Progenitor cell of endocrine pancreas (in vitro differentiated cells): ENCODE measurements at regions not wholly inside any gene's neighbourhood (a gene's known extent, or its start where the extent isn't known, plus 50 kb on each side); places are given as distances from the start of the nearest gene placed in this dataset.

Experiments
- DNase-seq: peaks from one replicate; pipeline ENCODE4 v3.0.0; 2021; ENCODE audit warnings: low spot score; ENCODE audit not compliant: unreplicated experiment
- H3K27ac Mint-ChIP-seq: 2 replicates; pipeline ENCODE4 v1.8.0; 2021; ENCODE audit warnings: mild to moderate bottlenecking, moderate library complexity, mixed read lengths
- H3K27me3 Mint-ChIP-seq: 2 replicates; pipeline ENCODE4 v1.8.0; 2021; ENCODE audit warnings: mixed read lengths
- H3K36me3 Mint-ChIP-seq: 2 replicates; pipeline ENCODE4 v1.8.0; 2022; ENCODE audit warnings: mixed read lengths; ENCODE audit not compliant: insufficient read depth
- H3K4me1 Mint-ChIP-seq: 2 replicates; pipeline ENCODE4 v1.8.0; 2021; ENCODE audit warnings: low read depth, mixed read lengths
- H3K4me3 Mint-ChIP-seq: 2 replicates; pipeline ENCODE4 v1.8.0; 2021; ENCODE audit warnings: low read depth, mild to moderate bottlenecking, moderate library complexity, mixed read lengths
- H3K9me3 Mint-ChIP-seq: 2 replicates; pipeline ENCODE4 v1.8.0; 2021; ENCODE audit warnings: low read depth, mixed read lengths
- TF ChIP-seq, protein P1 (sequence below): fragments of 200-600 bp; sonication (generic); IDR thresholded peaks from one replicate; pipeline ENCODE4 v1.5.0; 2021; ENCODE audit warnings: antibody characterized with exemption, mild to moderate bottlenecking; ENCODE audit not compliant: unreplicated experiment

DNA sequence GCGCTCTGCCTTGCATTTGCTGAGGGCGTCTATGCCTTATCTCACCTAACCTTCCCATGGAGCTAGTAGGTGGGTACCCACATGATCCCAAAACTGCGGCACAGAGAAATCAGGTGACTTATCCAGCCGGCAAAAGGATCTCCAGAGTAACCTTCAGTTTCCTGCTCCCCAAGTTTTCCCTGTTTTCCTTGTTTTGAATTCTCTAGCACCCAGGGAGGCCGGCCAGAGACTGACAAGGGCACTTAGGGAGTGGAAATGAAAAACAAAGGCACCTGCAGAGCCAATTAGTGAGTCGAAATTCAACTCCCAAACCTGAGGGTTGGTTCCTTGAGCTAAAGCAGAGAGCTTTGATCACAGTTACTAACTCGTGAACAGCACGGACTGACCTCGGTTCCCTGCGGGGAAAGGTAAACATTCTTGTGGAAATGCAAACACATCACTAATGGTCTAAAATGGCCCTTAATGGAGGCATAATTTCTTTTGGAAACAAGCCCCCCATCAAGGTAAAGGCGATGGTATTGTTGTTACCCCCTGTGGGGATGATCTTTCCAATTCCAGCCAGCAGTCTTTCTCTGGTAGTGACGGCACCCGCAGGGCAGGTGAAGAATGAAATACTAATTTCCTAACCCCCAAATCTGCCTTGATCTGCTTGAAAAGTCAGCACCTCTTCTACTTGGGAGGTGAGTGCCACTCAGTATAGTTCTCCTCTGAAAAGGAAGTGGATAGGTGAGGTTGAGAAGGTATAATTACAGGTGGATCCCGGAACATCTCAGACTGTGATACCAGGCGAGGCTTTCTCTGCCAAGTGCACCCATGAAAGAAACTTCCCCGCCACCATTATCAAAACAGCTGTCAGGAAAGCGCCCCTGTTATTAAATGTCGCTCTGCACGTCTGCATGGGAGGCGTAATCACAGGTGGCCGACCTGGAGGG lies 365.6 kb upstream of the AUTS2 start:
- H3K27ac Mint-ChIP-seq = peak overlapping the region; percentile 84
- DNase-seq = no peak
- peak overlapping the region; percentile 38 for H3K4me3 Mint-ChIP-seq
- peaks cover 27% of the 10 kb centered on the region for H3K27me3 Mint-ChIP-seq
- TF ChIP-seq, protein P1, sequence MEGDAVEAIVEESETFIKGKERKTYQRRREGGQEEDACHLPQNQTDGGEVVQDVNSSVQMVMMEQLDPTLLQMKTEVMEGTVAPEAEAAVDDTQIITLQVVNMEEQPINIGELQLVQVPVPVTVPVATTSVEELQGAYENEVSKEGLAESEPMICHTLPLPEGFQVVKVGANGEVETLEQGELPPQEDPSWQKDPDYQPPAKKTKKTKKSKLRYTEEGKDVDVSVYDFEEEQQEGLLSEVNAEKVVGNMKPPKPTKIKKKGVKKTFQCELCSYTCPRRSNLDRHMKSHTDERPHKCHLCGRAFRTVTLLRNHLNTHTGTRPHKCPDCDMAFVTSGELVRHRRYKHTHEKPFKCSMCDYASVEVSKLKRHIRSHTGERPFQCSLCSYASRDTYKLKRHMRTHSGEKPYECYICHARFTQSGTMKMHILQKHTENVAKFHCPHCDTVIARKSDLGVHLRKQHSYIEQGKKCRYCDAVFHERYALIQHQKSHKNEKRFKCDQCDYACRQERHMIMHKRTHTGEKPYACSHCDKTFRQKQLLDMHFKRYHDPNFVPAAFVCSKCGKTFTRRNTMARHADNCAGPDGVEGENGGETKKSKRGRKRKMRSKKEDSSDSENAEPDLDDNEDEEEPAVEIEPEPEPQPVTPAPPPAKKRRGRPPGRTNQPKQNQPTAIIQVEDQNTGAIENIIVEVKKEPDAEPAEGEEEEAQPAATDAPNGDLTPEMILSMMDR = no peak
- H3K36me3 Mint-ChIP-seq = no peaks in the 10 kb centered on the region
- H3K4me1 Mint-ChIP-seq = peaks cover 8% of the 10 kb centered on the region
- H3K9me3 Mint-ChIP-seq = no peaks in the 10 kb centered on the region

DNA sequence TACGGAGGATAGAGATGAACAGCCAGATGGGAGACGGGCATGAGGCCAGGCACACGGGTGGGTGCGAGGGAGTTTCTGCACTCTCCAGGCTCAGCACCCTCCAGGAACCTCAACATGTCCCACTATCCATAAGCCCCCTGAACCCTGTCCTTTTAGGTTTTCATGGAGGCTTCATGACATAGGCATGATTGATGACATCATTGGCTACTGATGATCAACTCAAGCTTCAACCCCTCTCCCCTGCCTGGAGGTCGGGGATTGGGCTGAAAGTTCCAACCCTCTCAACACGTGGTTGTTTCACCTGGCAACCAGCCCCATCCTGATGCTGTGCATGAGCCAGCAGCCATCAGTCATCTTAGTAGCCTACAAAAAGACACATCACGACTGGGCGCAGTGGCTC lies 360.7 kb upstream of the AUTS2 start:
- H3K9me3 Mint-ChIP-seq = no peaks in the 10 kb centered on the region
- no peaks in the 10 kb centered on the region for H3K36me3 Mint-ChIP-seq
- TF ChIP-seq, protein P1 = no peak
- H3K27ac Mint-ChIP-seq = no peak overlapping the region
- peaks cover 20% of the 10 kb centered on the region for H3K27me3 Mint-ChIP-seq
- no peak overlapping the region for H3K4me3 Mint-ChIP-seq
- peaks cover 15% of the 10 kb centered on the region for H3K4me1 Mint-ChIP-seq
- no peak for DNase-seq

DNA sequence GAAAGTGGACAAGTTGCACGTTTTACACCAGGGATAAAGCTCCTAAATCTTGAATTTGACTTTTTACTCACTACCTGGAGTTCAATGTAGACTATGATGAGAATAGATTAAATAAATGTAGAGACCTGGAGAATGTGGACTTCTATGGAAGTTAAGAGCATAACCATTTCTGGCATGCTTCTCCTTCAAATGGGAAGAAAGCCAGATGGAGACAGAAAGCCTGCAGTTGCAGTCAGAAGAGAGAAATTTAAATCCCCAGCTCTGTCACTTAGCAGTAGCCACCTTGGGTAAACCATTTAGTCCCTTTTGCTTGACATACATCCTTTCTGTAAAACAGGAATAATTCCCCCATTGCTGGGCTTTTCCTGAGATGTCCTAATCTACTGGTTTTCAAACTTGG lies 355.3 kb upstream of the AUTS2 start:
- Mint-ChIP-seq H3K36me3 (no peaks in the 10 kb centered on the region), H3K9me3 (no peaks in the 10 kb centered on the region), H3K4me1 (peaks cover 26% of the 10 kb centered on the region), H3K27me3 (peaks cover 15% of the 10 kb centered on the region), H3K4me3 (no peak overlapping the region), H3K27ac (no peak overlapping the region)
- TF ChIP-seq, protein P1 = no peak
- DNase-seq = no peak

DNA sequence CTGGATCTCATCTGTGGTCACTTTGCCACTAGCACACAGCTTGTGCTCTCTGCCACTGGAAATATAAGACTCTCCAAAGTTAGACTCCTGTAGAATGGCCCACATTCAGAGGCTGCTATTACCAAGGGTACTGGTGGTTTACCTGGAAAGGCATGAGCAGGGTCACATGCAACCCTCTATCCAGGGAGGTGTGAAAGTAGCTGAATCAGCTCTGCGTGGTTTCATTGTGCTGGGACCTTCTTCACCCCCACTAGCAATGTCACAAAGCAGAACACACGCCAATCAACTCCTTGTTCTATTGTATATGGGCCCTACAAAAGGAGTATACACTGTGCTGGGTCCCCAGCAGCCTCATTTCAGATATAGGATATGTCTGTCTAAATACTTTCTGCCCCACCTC lies 353.6 kb upstream of the AUTS2 start:
- DNase-seq = no peak
- H3K36me3 Mint-ChIP-seq = no peaks in the 10 kb centered on the region
- H3K27me3 Mint-ChIP-seq = peaks cover 15% of the 10 kb centered on the region
- H3K4me3 Mint-ChIP-seq = no peak overlapping the region
- H3K9me3 Mint-ChIP-seq = no peaks in the 10 kb centered on the region
- peaks cover 26% of the 10 kb centered on the region for H3K4me1 Mint-ChIP-seq
- TF ChIP-seq, protein P1 = no peak
- no peak overlapping the region for H3K27ac Mint-ChIP-seq

DNA sequence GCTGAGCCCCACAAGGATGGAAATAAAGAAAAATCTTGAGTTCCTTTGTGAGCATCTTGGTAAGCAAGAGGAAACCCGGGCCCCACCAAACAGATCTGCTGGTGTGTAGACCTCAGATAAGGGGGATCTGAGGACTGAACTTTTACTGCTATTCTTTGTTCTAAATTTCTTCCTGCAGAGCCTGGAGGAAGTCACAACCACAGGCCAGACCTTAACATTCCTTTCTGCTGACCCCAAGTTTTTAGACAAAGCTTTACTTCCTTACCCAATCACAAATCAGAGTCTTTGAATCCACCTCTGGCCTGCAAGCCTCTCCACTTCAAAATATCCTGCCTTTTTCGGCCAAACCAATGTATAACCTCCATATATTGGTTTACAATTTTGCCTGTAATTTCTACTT lies 352.6 kb upstream of the AUTS2 start:
- H3K27ac Mint-ChIP-seq = peak overlapping the region; percentile 49
- peaks cover 15% of the 10 kb centered on the region for H3K27me3 Mint-ChIP-seq
- DNase-seq = no peak
- no peak overlapping the region for H3K4me3 Mint-ChIP-seq
- no peaks in the 10 kb centered on the region for H3K36me3 Mint-ChIP-seq
- peaks cover 29% of the 10 kb centered on the region for H3K4me1 Mint-ChIP-seq
- TF ChIP-seq, protein P1 = no peak
- H3K9me3 Mint-ChIP-seq = peaks cover 3% of the 10 kb centered on the region
